B cell (primary cell): ENCODE measurements at regions not wholly inside any gene's neighbourhood (a gene's known extent, or its start where the extent isn't known, plus 50 kb on each side); places are given as distances from the start of the nearest gene placed in this dataset.

Experiments
- ATAC-seq: fragments of 200-7000 bp; cut with Tn5 transposase; one replicate; pipeline ENCODE4 v1.10.0; 2021; ENCODE audit warnings: low read depth, mild to moderate bottlenecking, moderate number of reproducible peaks, moderate library complexity
- CTCF ChIA-PET: fragments of 350-600 bp; sonication (Branson Sonifier 250); formaldehyde crosslinking; loops from one replicate; lab custom pipeline; 2021; ENCODE audit warnings: antibody characterized with exemption, inconsistent platforms; lab: Charles Lee
- POLR2A ChIA-PET: fragments of 350-600 bp; sonication (Branson Sonifier 250); formaldehyde crosslinking; loops from one replicate; lab custom pipeline; 2021; ENCODE audit warnings: antibody characterized with exemption; lab: Charles Lee
- DNase-seq: peaks from one replicate; pipeline ENCODE4 v3.0.0; 2013
- H2AFZ ChIP-seq: 2 replicates; pipeline ENCODE4 v1.6.1; 2012; ENCODE audit warnings: mild to moderate bottlenecking, low read depth, low read length; ENCODE audit not compliant: insufficient read depth, poor library complexity, severe bottlenecking
- H3K27ac ChIP-seq, 2 donors: 1 replicate in 1 of 2; 2 replicates in 1 of 2; pipeline ENCODE4 v1.5.1; 2012 to 2013; ENCODE audit warnings: low read length in 2 of 2, mild to moderate bottlenecking in 2 of 2, moderate library complexity in 1 of 2
- H3K27me3 ChIP-seq, 4 experiments: fragments of 200-600 bp in 1 of 4; sonication (generic) in 1 of 4; replicated peaks in 1 of 4; 1 replicate in 2 of 4; 2 replicates in 2 of 4; pipeline versions ENCODE4 v1.6.1 to v1.7.0; 2013 to 2016; ENCODE audit warnings: low read length in 3 of 4, mild to moderate bottlenecking in 2 of 4, mixed read lengths in 1 of 4, moderate library complexity in 1 of 4; ENCODE audit not compliant: insufficient read depth in 4 of 4, control insufficient read depth in 3 of 4; ENCODE audit errors: control extremely low read depth in 1 of 4
- H3K36me3 ChIP-seq, 2 experiments: replicated peaks in 1 of 2; 1 replicate in 1 of 2; 2 replicates in 1 of 2; pipeline versions ENCODE4 v1.6.1 to v1.7.1; 2013; ENCODE audit warnings: low read length in 1 of 2; ENCODE audit not compliant: insufficient read depth in 2 of 2, control insufficient read depth in 1 of 2; ENCODE audit errors: control extremely low read depth in 1 of 2, extremely low read depth in 1 of 2
- H3K4me1 ChIP-seq, 2 donors: fragments of 200-600 bp in 1 of 2; sonication (generic) in 1 of 2; 1 replicate in 1 of 2; 2 replicates in 1 of 2; pipeline versions ENCODE4 v1.5.1 to v1.6.1; 2013 to 2017; ENCODE audit warnings: low read length in 2 of 2; ENCODE audit not compliant: control insufficient read depth in 2 of 2, insufficient read depth in 2 of 2
- H3K4me2 ChIP-seq: replicated peaks from 2 replicates; pipeline ENCODE3; 2012; ENCODE audit warnings: mild to moderate bottlenecking, low read depth, low read length; ENCODE audit not compliant: poor library complexity, severe bottlenecking
- H3K4me3 ChIP-seq, 5 experiments: fragments of 200-600 bp in 1 of 5; sonication (generic) in 1 of 5; 1 replicate in 3 of 5; 2 replicates in 2 of 5; pipeline versions ENCODE4 v1.5.1 to v1.7.0; 2011 to 2016; ENCODE audit warnings: low read length in 4 of 5, mild to moderate bottlenecking in 4 of 5, low read depth in 2 of 5, control low read depth in 1 of 5, moderate library complexity in 1 of 5; ENCODE audit not compliant: insufficient read depth in 1 of 5; ENCODE audit errors: control extremely low read depth in 1 of 5, extremely low read depth in 1 of 5
- H3K79me2 ChIP-seq: fragments of 200-600 bp; sonication (generic); one replicate; pipeline ENCODE4 v1.6.0; 2016; ENCODE audit warnings: low read length; ENCODE audit not compliant: control insufficient read depth, insufficient read depth
- H3K9ac ChIP-seq: fragments of 200-600 bp; sonication (generic); 2 replicates; pipeline ENCODE4 v1.6.1; 2017; ENCODE audit warnings: mild to moderate bottlenecking, low read length, moderate library complexity
- H3K9me3 ChIP-seq, 3 donors: one replicate each; pipeline versions ENCODE4 v1.6.1 to v1.7.1; 2013; ENCODE audit warnings: low read length in 2 of 3; ENCODE audit not compliant: control insufficient read depth in 2 of 3, insufficient read depth in 1 of 3; ENCODE audit errors: control extremely low read depth in 1 of 3
- H4K20me1 ChIP-seq: 2 replicates; pipeline ENCODE4 v1.6.0; 2012; ENCODE audit warnings: mild to moderate bottlenecking, low read length; ENCODE audit not compliant: insufficient read depth, control insufficient read depth, poor library complexity, severe bottlenecking
- H3K27ac Mint-ChIP-seq: one replicate; pipeline ENCODE4 v1.8.0; 2021; ENCODE audit warnings: mixed read lengths
- H3K27me3 Mint-ChIP-seq: one replicate; pipeline ENCODE4 v1.8.0; 2021; ENCODE audit warnings: mixed read lengths
- H3K4me1 Mint-ChIP-seq: one replicate; pipeline ENCODE4 v1.8.0; 2021; ENCODE audit warnings: mixed read lengths
- H3K4me3 Mint-ChIP-seq: one replicate; pipeline ENCODE4 v1.8.0; 2021; ENCODE audit warnings: mixed read lengths
- H3K9me3 Mint-ChIP-seq: one replicate; pipeline ENCODE4 v1.8.0; 2022; ENCODE audit warnings: mixed read lengths; ENCODE audit not compliant: insufficient read depth
- CTCF ChIP-seq: fragments of 200-600 bp; IDR thresholded peaks from one replicate; pipeline ENCODE4 v1.8.0; 2022; ENCODE audit warnings: antibody characterized with exemption, mild to moderate bottlenecking
- EZH2 ChIP-seq: IDR thresholded peaks from 2 replicates; pipeline ENCODE4 v1.6.1; 2012; ENCODE audit warnings: borderline replicate concordance, low read depth, mild to moderate bottlenecking, moderate library complexity, low read length; ENCODE audit not compliant: insufficient read depth, poor library complexity, severe bottlenecking
- WGBS: methylation state at CpG from one replicate; pipeline ENCODE4 v1.1.5; 2013; ENCODE audit warnings: missing lambda C conversion rate; ENCODE audit not compliant: insufficient coverage; 5-methylcytosine and 5-hydroxymethylcytosine counted together
- intact Hi-C: fragments of 100-400 bp; cut with micrococcal nuclease; formaldehyde crosslinking; loops from one replicate; pipeline ENCODE4 v1.10.0; 2022

- no peak overlapping the region for H2AFZ ChIP-seq
- TF ChIP-seq EZH2 (no peak), CTCF (no peak)
- H3K27ac ChIP-seq: no peak overlapping the region
- POLR2A ChIA-PET: no interaction called here
- H3K4me3 ChIP-seq: no peak overlapping the region
- H3K27me3 Mint-ChIP-seq: no peaks in the 10 kb centered on the region
- no peak overlapping the region for H3K27ac Mint-ChIP-seq
- H3K4me2 ChIP-seq: no peak overlapping the region
- DNase-seq (no peak), ATAC-seq (no peak)
- H3K4me1 ChIP-seq: no peaks in the 10 kb centered on the region
- no peak overlapping the region for H3K9ac ChIP-seq
- intact Hi-C loops: no loop called here
- no peaks in the 10 kb centered on the region for H3K27me3 ChIP-seq
- H3K9me3 ChIP-seq: peaks cover 0 to 3% (median 0%) of the 10 kb centered on the region in 3 donors
- no peak overlapping the region for H3K4me3 Mint-ChIP-seq
- CTCF ChIA-PET: no interaction called here
- no peaks in the 10 kb centered on the region for H3K36me3 ChIP-seq
- 100% methylated on average over 1 of the region's 3 CpGs for WGBS
- H3K4me1 Mint-ChIP-seq: no peaks in the 10 kb centered on the region
- H3K9me3 Mint-ChIP-seq: peaks cover 2% of the 10 kb centered on the region
- H4K20me1 ChIP-seq: no peaks in the 10 kb centered on the region
- H3K79me2 ChIP-seq: no peaks in the 10 kb centered on the region
These were observed 650.1 kb downstream of the SLC4A3 start for GRCh38 chr2:220277445-220277975.

GRCh38 chr2:220278022-220278421 lies 650.6 kb downstream of the SLC4A3 start:
- H3K9me3 ChIP-seq: peaks cover 0 to 3% (median 0%) of the 10 kb centered on the region in 3 donors
- Mint-ChIP-seq H3K27me3 (no peaks in the 10 kb centered on the region), H3K4me3 (no peak overlapping the region), H3K4me1 (no peaks in the 10 kb centered on the region), H3K27ac (no peak overlapping the region), H3K9me3 (peaks cover 2% of the 10 kb centered on the region)
- no peak for TF ChIP-seq CTCF
- no peak for TF ChIP-seq EZH2
- ATAC-seq (no peak), DNase-seq (no peak)
- H3K4me1 ChIP-seq: no peaks in the 10 kb centered on the region
- no peaks in the 10 kb centered on the region for H3K79me2 ChIP-seq
- intact Hi-C loops: no loop called here
- CTCF ChIA-PET: no interaction called here
- no peak overlapping the region for H3K27ac ChIP-seq
- POLR2A ChIA-PET: no interaction called here
- no peaks in the 10 kb centered on the region for H3K36me3 ChIP-seq
- no peak overlapping the region for H3K4me3 ChIP-seq
- no peaks in the 10 kb centered on the region for H3K27me3 ChIP-seq
- no peak overlapping the region for H3K4me2 ChIP-seq
- H3K9ac ChIP-seq: no peak overlapping the region
- H2AFZ ChIP-seq: no peak overlapping the region
- no peaks in the 10 kb centered on the region for H4K20me1 ChIP-seq
- WGBS: 40% methylated on average over 1 of the region's 2 CpGs
